Tibial nerve (tissue), 4 donors: ENCODE measurements at regions not wholly inside any gene's neighbourhood (a gene's known extent, or its start where the extent isn't known, plus 50 kb on each side); places are given as distances from the start of the nearest gene placed in this dataset.

Experiments
- CTCF ChIP-seq, 5 experiments: fragments of 200-600 bp in 3 of 5; fragments of 450-650 bp in 2 of 5; sonication (generic) in 3 of 5; IDR thresholded peaks; one replicate each; pipeline ENCODE4 v1.5.1; 2016 to 2019; ENCODE audit warnings: antibody characterized with exemption in 5 of 5, mild to moderate bottlenecking in 3 of 5, moderate library complexity in 2 of 5
- EP300 ChIP-seq, 2 donors: sonication (generic); formaldehyde crosslinking; IDR thresholded peaks; one replicate each; pipeline ENCODE4 v1.6.1; 2017; ENCODE audit warnings: antibody characterized with exemption in 2 of 2, mild to moderate bottlenecking in 1 of 2
- POLR2A ChIP-seq, 2 donors: fragments of 450-650 bp; IDR thresholded peaks; one replicate each; pipeline ENCODE4 v1.6.1; 2017; ENCODE audit warnings: antibody characterized with exemption in 2 of 2, mild to moderate bottlenecking in 2 of 2, moderate library complexity in 2 of 2

- TF ChIP-seq EP300 (IDR thresholded peaks at IDR 0.05), result no peak
- TF ChIP-seq CTCF (IDR thresholded peaks at IDR 0.05), result no peak
- TF ChIP-seq POLR2A (IDR thresholded peaks at IDR 0.05), result no peak
Measured at GRCh38 chr11:97743205-97743742, 1277.5 kb upstream of the CNTN5 start.
